Panc1 (cell line): ENCODE measurements at regions not wholly inside any gene's neighbourhood (a gene's known extent, or its start where the extent isn't known, plus 50 kb on each side); places are given as distances from the start of the nearest gene placed in this dataset.

ENCODE experiments used
- CTCF ChIP-seq: fragments of 450-650 bp; IDR thresholded peaks from 2 replicates; pipeline ENCODE4 v1.5.1; 2017; ENCODE audit warnings: mild to moderate bottlenecking
- POLR2AphosphoS5 ChIP-seq: IDR thresholded peaks from 2 replicates; pipeline ENCODE4 v1.6.1; 2012; ENCODE audit warnings: mild to moderate bottlenecking, low read depth, low read length, moderate library complexity
- REST ChIP-seq, 2 experiments: IDR thresholded peaks; 2 replicates each; pipeline ENCODE4 v1.6.1; 2011 to 2012; ENCODE audit warnings: low read depth in 2 of 2, control low read depth in 1 of 2, low read length in 1 of 2, mild to moderate bottlenecking in 1 of 2, moderate library complexity in 1 of 2; ENCODE audit not compliant: insufficient read depth in 1 of 2
- SIN3A ChIP-seq: IDR thresholded peaks from 2 replicates; pipeline ENCODE4 v1.6.1; 2012; ENCODE audit warnings: low read depth, mild to moderate bottlenecking, low read length, moderate library complexity, borderline replicate concordance; ENCODE audit not compliant: insufficient read depth

- TF ChIP-seq CTCF (no peak), POLR2AphosphoS5 (no peak), REST (IDR thresholded peaks at IDR 0.05; ENCODE audit: insufficient read depth in 1 of 2, low read depth in 2 of 2, low read length in 1 of 2) (no peak), SIN3A (no peak)
Observed at GRCh38 chr18:51383711-51384110, 186.2 kb upstream of the MEX3C start.
